H1 (cell line): ENCODE measurements at regions not wholly inside any gene's neighbourhood (a gene's known extent, or its start where the extent isn't known, plus 50 kb on each side); places are given as distances from the start of the nearest gene placed in this dataset.

Source experiments
- CTCF ChIA-PET: fragments of 300-600 bp; sonication (Branson Sonifier 250); formaldehyde crosslinking; loops from one replicate; lab custom pipeline; 2021; ENCODE audit not compliant: partially characterized antibody; lab: Charles Lee
- POLR2A ChIA-PET: fragments of 300-600 bp; sonication (Branson Sonifier 250); formaldehyde crosslinking; loops from one replicate; lab custom pipeline; 2021; ENCODE audit warnings: inconsistent platforms; ENCODE audit not compliant: partially characterized antibody; lab: Charles Lee
- DNase-seq, 2 experiments: peaks; one replicate each; pipeline versions ENCODE4 v3.0.0 to v3.0.0-alpha.2; 2010 to 2022; ENCODE audit warnings: low spot score in 2 of 2, low read depth in 1 of 2, mixed read lengths in 1 of 2
- FAIRE-seq: peaks from 2 replicates; lab custom pipeline; 2011; peaks lifted over from hg19 to GRCh38; lab: Jason Lieb, UNC
- H2AFZ ChIP-seq: 2 replicates; pipeline ENCODE4 v1.8.1; 2012; ENCODE audit warnings: low read length, inconsistent platforms
- H2AK5ac ChIP-seq: 2 replicates; pipeline ENCODE4 v1.6.1; 2013; ENCODE audit warnings: low read depth, low read length
- H2BK120ac ChIP-seq: replicated peaks from 2 replicates; pipeline ENCODE3; 2013; ENCODE audit warnings: low read depth, low read length, inconsistent platforms
- H2BK12ac ChIP-seq: 2 replicates; pipeline ENCODE4 v1.6.1; 2013; ENCODE audit warnings: low read depth, low read length
- H2BK15ac ChIP-seq: 2 replicates; pipeline ENCODE4 v1.6.1; 2013; ENCODE audit warnings: low read length
- H2BK20ac ChIP-seq: 2 replicates; pipeline ENCODE4 v1.6.1; 2013; ENCODE audit warnings: low read length
- H2BK5ac ChIP-seq: 2 replicates; pipeline ENCODE4 v1.6.1; 2013; ENCODE audit warnings: low read depth, low read length
- H3K14ac ChIP-seq: 2 replicates; pipeline ENCODE4 v1.6.1; 2013; ENCODE audit warnings: inconsistent platforms; ENCODE audit not compliant: insufficient read length
- H3K18ac ChIP-seq: 2 replicates; pipeline ENCODE4 v1.6.1; 2013; ENCODE audit warnings: low read length; ENCODE audit errors: extremely low read depth
- H3K23ac ChIP-seq: 2 replicates; pipeline ENCODE4 v1.6.1; 2013; ENCODE audit warnings: inconsistent platforms; ENCODE audit not compliant: insufficient read length
- H3K23me2 ChIP-seq: 2 replicates; pipeline ENCODE4 v1.6.1; 2013; ENCODE audit warnings: low read depth, low read length
- H3K27ac ChIP-seq: 2 replicates; pipeline ENCODE4 v1.6.1; 2011; ENCODE audit warnings: low read depth, low read length, inconsistent platforms
- H3K27me3 ChIP-seq, 4 experiments: replicated peaks in 1 of 4; 1 replicate in 1 of 4; 2 replicates in 3 of 4; pipeline versions ENCODE4 v1.6.1 to v1.8.1; 2011 to 2013; ENCODE audit warnings: low read length in 3 of 4, mild to moderate bottlenecking in 3 of 4, inconsistent platforms in 2 of 4, mixed read lengths in 2 of 4, moderate library complexity in 1 of 4; ENCODE audit not compliant: control insufficient read depth in 3 of 4, insufficient read depth in 3 of 4; ENCODE audit errors: extremely low read depth in 1 of 4
- H3K36me3 ChIP-seq, 4 experiments: 2 replicates each; pipeline versions ENCODE4 v1.6.1 to v1.8.1; 2011 to 2013; ENCODE audit warnings: mild to moderate bottlenecking in 4 of 4, low read length in 3 of 4, moderate library complexity in 2 of 4, control low read depth in 1 of 4, inconsistent platforms in 1 of 4; ENCODE audit not compliant: insufficient read depth in 4 of 4, control insufficient read depth in 2 of 4
- H3K4ac ChIP-seq: replicated peaks from 2 replicates; pipeline ENCODE3; 2013; ENCODE audit warnings: low read length, low read depth, mixed read lengths, inconsistent platforms; ENCODE audit not compliant: insufficient read length
- H3K4me1 ChIP-seq, 4 experiments: replicated peaks in 1 of 4; 1 replicate in 1 of 4; 2 replicates in 3 of 4; pipeline versions ENCODE4 v1.6.1 to v1.8.1; 2011 to 2013; ENCODE audit warnings: low read length in 3 of 4, inconsistent platforms in 2 of 4, mixed read lengths in 1 of 4; ENCODE audit not compliant: insufficient read depth in 4 of 4, control insufficient read depth in 3 of 4
- H3K4me2 ChIP-seq, 2 experiments: 2 replicates each; pipeline versions ENCODE4 v1.6.1 to v1.8.1; 2011 to 2013; ENCODE audit warnings: low read depth in 2 of 2, low read length in 2 of 2, control low read depth in 1 of 2, inconsistent platforms in 1 of 2, mild to moderate bottlenecking in 1 of 2; ENCODE audit not compliant: insufficient read depth in 1 of 2
- H3K4me3 ChIP-seq, 4 experiments: fragments of 200-600, 300-600 bp in 1 of 4; sonication (generic), shearing (Covaris generic), sonication (Bioruptor Twin) in 1 of 4; 2 replicates each; pipeline versions ENCODE4 v1.5.1 to v1.8.1; 2011 to 2016; ENCODE audit warnings: low read length in 4 of 4, low read depth in 3 of 4, control low read depth in 2 of 4, inconsistent platforms in 2 of 4, mild to moderate bottlenecking in 2 of 4, mixed read lengths in 1 of 4, moderate library complexity in 1 of 4; ENCODE audit not compliant: insufficient read depth in 2 of 4; ENCODE audit errors: extremely low read depth in 1 of 4
- H3K56ac ChIP-seq: replicated peaks from 2 replicates; pipeline ENCODE3; 2013; ENCODE audit warnings: low read depth, mild to moderate bottlenecking, mixed read lengths, low read length, inconsistent platforms; ENCODE audit not compliant: insufficient read length
- H3K79me1 ChIP-seq: 2 replicates; pipeline ENCODE4 v1.6.1; 2013; ENCODE audit warnings: low read depth, low read length, control low read depth
- H3K79me2 ChIP-seq, 2 experiments: 2 replicates each; pipeline versions ENCODE4 v1.6.1 to v1.8.1; 2012 to 2013; ENCODE audit warnings: low read length in 2 of 2, mild to moderate bottlenecking in 2 of 2, inconsistent platforms in 1 of 2; ENCODE audit not compliant: insufficient read depth in 2 of 2, control insufficient read depth in 1 of 2
- H3K9ac ChIP-seq, 4 experiments: replicated peaks in 1 of 4; 1 replicate in 1 of 4; 2 replicates in 3 of 4; pipeline versions ENCODE4 v1.6.1 to v1.8.1; 2011 to 2013; ENCODE audit warnings: low read depth in 3 of 4, low read length in 3 of 4, control low read depth in 2 of 4, mild to moderate bottlenecking in 2 of 4, moderate library complexity in 2 of 4, inconsistent platforms in 1 of 4; ENCODE audit errors: extremely low read depth in 1 of 4
- H3K9me3 ChIP-seq, 2 experiments: 2 replicates each; pipeline versions ENCODE4 v1.6.1 to v1.8.1; 2012 to 2013; ENCODE audit warnings: mild to moderate bottlenecking in 2 of 2, moderate library complexity in 2 of 2, control low read depth in 1 of 2, inconsistent platforms in 1 of 2, low read depth in 1 of 2, low read length in 1 of 2, mixed read lengths in 1 of 2; ENCODE audit not compliant: insufficient read depth in 2 of 2
- H4K20me1 ChIP-seq, 2 experiments: replicated peaks in 1 of 2; 2 replicates each; pipeline versions ENCODE3 to v1.8.1; 2011 to 2013; ENCODE audit warnings: inconsistent platforms in 2 of 2, low read length in 2 of 2, mild to moderate bottlenecking in 1 of 2; ENCODE audit not compliant: insufficient read depth in 2 of 2, control insufficient read depth in 1 of 2
- H4K5ac ChIP-seq: 2 replicates; pipeline ENCODE4 v1.6.1; 2013; ENCODE audit warnings: low read length, low read depth, mixed read lengths, inconsistent platforms; ENCODE audit not compliant: insufficient read length
- H4K8ac ChIP-seq: 2 replicates; pipeline ENCODE4 v1.8.0; 2013; ENCODE audit warnings: mild to moderate bottlenecking, moderate library complexity, low read length, inconsistent platforms; ENCODE audit not compliant: insufficient read depth; ENCODE audit errors: extremely low read depth
- H4K91ac ChIP-seq: replicated peaks from 2 replicates; pipeline ENCODE3; 2013; ENCODE audit warnings: low read length, mixed read lengths, inconsistent platforms; ENCODE audit not compliant: insufficient read length
- HDAC6 ChIP-seq: IDR thresholded peaks from one replicate; pipeline ENCODE4 v1.7.1; 2012; ENCODE audit warnings: low read depth, mild to moderate bottlenecking, inconsistent platforms, low read length, moderate library complexity
- SIN3A ChIP-seq, 2 experiments: IDR thresholded peaks in 1 of 2; conservative IDR thresholded peaks in 1 of 2; 2 replicates each; pipeline ENCODE4 v1.6.1; 2011 to 2012; ENCODE audit warnings: low read length in 2 of 2, improper control_type of control experiment in 1 of 2, low read depth in 1 of 2, mild to moderate bottlenecking in 1 of 2
- SUZ12 ChIP-seq: fragments of 200-600 bp; sonication (generic); IDR thresholded peaks from 2 replicates; pipeline ENCODE4 v1.6.1; 2012; ENCODE audit warnings: mild to moderate bottlenecking, inconsistent platforms, low read length, moderate library complexity, mixed read lengths
- WGBS, 2 experiments: shearing (Covaris generic) in 1 of 2; methylation state at CpG; one replicate each; pipeline versions ENCODE4 v1.1.6 to v1.1.7; 2013 to 2015; ENCODE audit warnings: low lambda C conversion rate in 2 of 2, mixed read lengths in 2 of 2, inconsistent platforms in 1 of 2, low coverage in 1 of 2, missing lambda C conversion rate in 1 of 2; ENCODE audit not compliant: insufficient replicate concordance in 2 of 2, insufficient coverage in 1 of 2, insufficient read length in 1 of 2; ENCODE audit errors: extremely low coverage in 1 of 2, missing lambda C conversion rate in 1 of 2; 5-methylcytosine and 5-hydroxymethylcytosine counted together

- no peak overlapping the region for H2BK120ac ChIP-seq
- POLR2A ChIA-PET, result interaction anchor here (0.7 kb wide), 1 partner anchor 594 kb away, joined by 3 read pairs; no protein-coding TSS in a partner anchor
- H2AK5ac ChIP-seq, result no peak overlapping the region
- TF ChIP-seq HDAC6 (no peak), SIN3A (conservative IDR thresholded peaks at IDR 0.05 in 1 of 2, IDR thresholded peaks at IDR 0.05 in 1 of 2; ENCODE audit: low read depth in 1 of 2, low read length in 2 of 2) (no peak), SUZ12 (no peak)
- no peak overlapping the region for H3K4me3 ChIP-seq
- CTCF ChIA-PET, result interaction anchor here (1.1 kb wide), 2 partner anchors 10 kb away, joined by 3 to 4 read pairs; no protein-coding TSS in a partner anchor
- peak overlapping the region in 1 of 2 experiments; percentile 17; a peak in 1 of 4 replicates for H3K4me2 ChIP-seq
- peaks cover 0 to 11% (median 6%) of the 10 kb centered on the region in 4 experiments; a peak in 3 of 7 replicates for H3K4me1 ChIP-seq
- H4K20me1 ChIP-seq, result no peaks in the 10 kb centered on the region
- H4K91ac ChIP-seq, result no peak overlapping the region
- no peaks in the 10 kb centered on the region for H3K79me2 ChIP-seq
- no peak overlapping the region for H2AFZ ChIP-seq
- H2BK20ac ChIP-seq, result no peak overlapping the region
- H3K18ac ChIP-seq, result no peak overlapping the region
- 76% methylated on average over 2 of the region's 2 CpGs; no CpG with 5 or more reads in 1 of the 2 experiments for WGBS, 2 experiments
- no peaks in the 10 kb centered on the region for H3K27me3 ChIP-seq
- no peak overlapping the region for H3K4ac ChIP-seq
- no peak overlapping the region for H3K56ac ChIP-seq
- no peak overlapping the region for H3K14ac ChIP-seq
- H2BK5ac ChIP-seq, result no peak overlapping the region
- no peaks in the 10 kb centered on the region for H3K23me2 ChIP-seq
- no peak overlapping the region for H4K8ac ChIP-seq
- no peak overlapping the region for H3K9ac ChIP-seq
- no peak for FAIRE-seq
- H2BK15ac ChIP-seq, result no peak overlapping the region
- no peak overlapping the region for H3K23ac ChIP-seq
- H3K36me3 ChIP-seq, result no peaks in the 10 kb centered on the region
- H4K5ac ChIP-seq, result no peak overlapping the region
- no peak overlapping the region for H2BK12ac ChIP-seq
- DNase-seq, result no peak
- H3K27ac ChIP-seq, result no peak overlapping the region
- H3K9me3 ChIP-seq, result no peaks in the 10 kb centered on the region
- no peaks in the 10 kb centered on the region for H3K79me1 ChIP-seq
These were observed 122.7 kb upstream of the LMNTD1 start for GRCh38 chr12:25675808-25676207.
